ENCODE measurements at regions not wholly inside any gene's neighbourhood (a gene's known extent, or its start where the extent isn't known, plus 50 kb on each side); places are given as distances from the start of the nearest gene placed in this dataset.

DNA sequence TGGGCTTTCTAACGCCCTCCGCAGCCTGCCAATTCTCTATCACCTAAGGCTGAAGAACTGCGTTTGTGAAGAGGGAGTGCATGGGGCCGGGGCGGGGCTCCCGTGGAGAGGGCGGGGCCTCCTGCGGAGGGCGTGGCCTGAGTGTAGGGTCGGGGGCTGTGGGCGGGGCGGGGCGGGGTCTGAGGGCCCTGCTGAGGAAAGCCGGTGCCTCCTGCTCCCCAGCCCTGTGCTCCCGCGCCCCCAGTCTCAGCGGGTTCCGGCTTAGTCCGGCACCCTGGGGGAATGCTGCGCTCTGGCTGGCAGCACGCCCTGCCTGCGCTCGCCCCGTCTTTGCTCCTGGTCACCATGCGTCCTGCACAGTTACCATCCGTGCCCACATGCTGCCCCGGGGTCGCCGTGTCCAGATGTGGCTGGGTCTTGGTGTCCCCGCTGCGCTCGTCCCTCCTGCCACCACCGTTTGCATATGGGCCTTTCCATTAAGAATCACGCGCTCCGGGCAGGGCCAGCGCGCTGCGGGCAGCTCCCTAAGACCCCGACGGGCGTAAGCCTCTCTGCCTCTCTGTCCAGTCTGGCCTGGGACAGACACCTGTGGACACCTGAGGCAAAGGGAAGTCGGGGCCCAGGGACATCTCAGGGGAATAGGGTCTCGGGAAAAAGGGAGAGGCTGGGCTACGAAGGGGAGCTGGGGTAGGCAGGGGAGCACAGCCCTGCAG is 144.0 kb upstream of the RET start:
- peak in 1 of 2 donors; percentile 4 for DNase-seq (ENCODE audit: low read depth in 2 of 2)

GRCh38 chr10:42933448-42934340 is 143.2 kb upstream of the RET start:
- peak; percentile 43 to 91 for DNase-seq (ENCODE audit: low read depth in 2 of 2)

DNA sequence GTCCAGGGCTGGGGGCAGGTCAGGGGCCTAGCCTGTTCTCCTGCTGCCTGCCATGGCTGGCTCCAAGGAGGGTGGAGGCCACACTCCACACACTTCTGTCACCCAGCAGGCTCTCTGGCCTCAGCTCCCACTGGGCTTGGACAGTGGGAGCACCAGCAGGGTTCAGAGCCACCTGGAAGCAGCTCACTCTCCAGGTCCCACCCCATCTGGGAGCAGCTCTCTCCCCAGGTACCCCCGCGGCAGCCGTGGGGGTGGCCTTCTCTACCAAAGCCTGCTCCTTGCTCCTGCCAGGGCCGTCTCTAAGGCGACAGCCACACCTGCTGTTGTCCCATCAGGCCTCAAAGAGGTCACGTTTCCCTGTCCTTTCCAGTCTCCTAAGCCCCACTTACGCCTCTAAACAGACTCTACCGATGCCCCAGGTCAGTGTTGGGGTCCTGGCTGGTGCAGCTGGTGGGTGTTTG is 142.5 kb upstream of the RET start:
- DNase-seq (ENCODE audit: low read depth in 2 of 2), result no peak

- no peak for DNase-seq (ENCODE audit: low read depth in 2 of 2)
Measured at GRCh38 chr10:42934842-42935241, 142.0 kb upstream of the RET start.

DNA sequence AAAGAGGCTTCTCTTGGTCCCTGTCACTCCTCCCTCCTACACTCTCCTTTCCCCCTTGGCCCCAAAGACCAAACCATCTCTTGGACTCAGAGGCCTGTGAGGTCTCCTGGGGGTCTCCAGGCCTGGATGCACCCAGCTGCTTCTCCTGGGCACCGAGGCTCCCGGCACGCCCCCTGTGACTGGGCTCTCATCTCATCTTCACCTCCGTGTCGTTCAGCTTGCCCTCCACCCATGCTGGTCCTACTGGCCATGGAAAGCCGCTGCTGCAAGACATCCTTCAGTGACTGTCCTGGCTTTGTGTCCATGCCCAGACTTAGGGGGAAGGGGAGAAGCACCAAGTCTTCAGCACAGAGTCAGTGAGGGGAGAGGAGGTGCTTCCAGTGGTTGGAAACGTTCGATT is 141.4 kb upstream of the RET start:
- DNase-seq (ENCODE audit: low read depth in 2 of 2), result no peak

DNA sequence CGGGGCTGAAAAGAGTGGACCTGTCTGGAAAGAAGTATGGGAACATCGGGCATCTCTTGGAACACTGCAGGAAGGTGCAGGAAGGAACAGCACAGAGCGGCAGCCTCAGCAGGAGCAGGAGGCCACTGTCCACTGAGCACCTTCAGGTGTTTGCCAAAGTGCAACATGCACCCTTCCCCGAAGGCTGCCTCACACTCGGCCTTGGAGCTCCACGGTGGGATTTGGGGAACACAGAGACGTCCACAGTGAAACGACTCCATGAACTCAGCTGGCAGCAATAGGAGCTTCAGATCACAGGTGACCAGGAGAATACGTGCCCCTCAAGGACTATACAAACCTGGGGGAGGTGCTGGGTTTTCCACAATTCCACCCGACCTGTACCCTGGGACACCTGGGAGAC is 140.3 kb upstream of the RET start:
- no peak for DNase-seq (ENCODE audit: low read depth in 2 of 2)

DNA sequence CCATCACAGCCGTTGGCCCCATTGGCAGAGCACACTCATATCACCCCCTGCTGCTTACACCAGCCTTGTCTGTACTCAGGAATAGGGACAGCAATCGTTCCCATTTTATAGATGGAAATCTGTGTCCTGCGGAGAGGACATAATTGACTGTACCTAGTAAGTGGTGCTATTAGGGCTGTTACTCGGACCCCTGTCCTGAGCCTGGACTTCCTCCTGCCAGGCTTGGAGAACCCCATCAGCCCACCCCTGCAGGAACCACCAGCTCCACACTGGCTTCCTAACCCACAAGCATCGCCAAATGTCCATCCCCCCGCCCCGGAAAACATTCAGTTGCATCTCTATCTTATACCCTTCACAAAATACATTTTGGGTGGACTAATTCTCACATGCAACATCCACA is 139.8 kb upstream of the RET start:
- DNase-seq (ENCODE audit: low read depth in 2 of 2), result no peak

DNA sequence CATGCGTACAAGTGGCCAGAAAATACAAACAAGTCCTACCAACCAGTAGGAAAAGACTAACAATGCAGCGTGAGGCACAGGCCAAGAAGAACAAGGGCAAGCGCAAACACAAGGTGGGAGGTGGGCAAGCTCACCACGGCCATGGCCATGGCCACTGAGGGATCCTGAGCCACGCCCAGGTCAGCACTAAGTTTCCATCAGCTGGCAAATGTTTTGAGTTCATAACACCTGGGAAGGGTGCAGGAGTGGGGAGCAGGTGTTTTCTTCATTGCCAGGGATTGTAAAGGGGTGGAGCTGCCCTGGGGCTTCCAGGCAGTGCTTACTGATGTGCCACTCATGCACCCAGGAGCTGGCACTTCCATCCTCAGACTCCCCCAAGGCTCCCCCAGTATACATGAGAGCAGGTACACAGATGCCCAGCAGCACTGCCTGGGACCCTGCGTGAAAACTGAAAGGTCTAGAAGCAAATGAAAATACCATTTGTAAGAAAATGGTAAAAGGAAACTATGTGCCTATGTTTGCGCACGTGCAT is 139.2 kb upstream of the RET start:
- DNase-seq (ENCODE audit: low read depth in 2 of 2), result no peak

- no peak for DNase-seq (ENCODE audit: low read depth in 2 of 2)
Measured at GRCh38 chr10:42938351-42938750, 138.5 kb upstream of the RET start.

DNA sequence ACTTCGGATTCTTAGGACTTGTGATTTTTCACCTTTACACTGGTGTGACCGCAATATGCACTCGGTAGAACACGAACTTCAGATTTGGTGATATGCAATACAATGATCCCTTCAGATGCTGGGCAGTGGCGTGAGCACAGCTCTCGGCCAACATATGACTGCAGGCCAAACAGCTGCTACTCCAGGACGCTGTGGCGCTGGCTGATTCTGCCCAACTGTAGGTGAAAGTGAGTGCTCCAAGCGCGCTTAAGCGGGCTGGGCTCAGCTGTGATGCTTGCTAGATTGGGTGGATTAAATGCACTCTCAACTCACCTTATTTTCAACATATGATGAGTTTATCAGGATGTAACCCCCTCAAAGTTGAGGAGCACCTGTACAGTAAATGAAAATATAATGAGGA is 137.6 kb upstream of the RET start:
- DNase-seq (ENCODE audit: low read depth in 2 of 2), result no peak

DNA sequence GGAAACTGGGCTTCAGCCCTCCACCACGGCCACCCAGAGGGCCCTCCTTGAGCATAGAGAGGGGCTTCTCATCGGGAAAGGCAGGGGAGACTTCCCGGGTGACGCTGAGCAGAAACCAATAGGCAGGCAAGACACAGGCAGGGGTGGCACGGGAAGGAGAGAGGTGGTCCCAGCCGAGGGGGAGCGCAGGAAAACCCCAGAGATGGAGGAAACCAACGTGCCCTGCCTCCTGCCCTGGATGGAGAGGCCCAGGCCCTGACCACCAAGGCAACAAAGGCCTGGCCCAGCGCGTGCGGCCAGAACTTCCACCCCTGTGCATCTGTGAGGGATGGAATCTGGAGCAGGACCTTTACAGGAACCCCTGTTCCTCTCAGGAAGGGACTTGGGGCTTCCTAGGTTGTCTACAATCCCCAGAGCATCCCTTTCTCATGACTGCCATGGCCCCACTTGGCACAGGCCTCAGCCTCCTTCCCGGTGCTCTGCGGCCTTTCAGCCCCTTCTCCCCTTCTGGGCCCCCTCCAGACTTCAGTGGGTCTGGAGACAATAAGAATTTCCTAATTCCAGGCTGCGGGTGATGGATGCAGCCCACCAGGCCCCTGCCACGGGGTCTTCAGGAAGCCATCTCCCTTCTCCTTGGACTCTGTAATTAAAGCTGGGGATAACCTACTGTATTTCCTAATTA is 137.0 kb upstream of the RET start:
- DNase-seq (ENCODE audit: low read depth in 2 of 2), result no peak

DNA sequence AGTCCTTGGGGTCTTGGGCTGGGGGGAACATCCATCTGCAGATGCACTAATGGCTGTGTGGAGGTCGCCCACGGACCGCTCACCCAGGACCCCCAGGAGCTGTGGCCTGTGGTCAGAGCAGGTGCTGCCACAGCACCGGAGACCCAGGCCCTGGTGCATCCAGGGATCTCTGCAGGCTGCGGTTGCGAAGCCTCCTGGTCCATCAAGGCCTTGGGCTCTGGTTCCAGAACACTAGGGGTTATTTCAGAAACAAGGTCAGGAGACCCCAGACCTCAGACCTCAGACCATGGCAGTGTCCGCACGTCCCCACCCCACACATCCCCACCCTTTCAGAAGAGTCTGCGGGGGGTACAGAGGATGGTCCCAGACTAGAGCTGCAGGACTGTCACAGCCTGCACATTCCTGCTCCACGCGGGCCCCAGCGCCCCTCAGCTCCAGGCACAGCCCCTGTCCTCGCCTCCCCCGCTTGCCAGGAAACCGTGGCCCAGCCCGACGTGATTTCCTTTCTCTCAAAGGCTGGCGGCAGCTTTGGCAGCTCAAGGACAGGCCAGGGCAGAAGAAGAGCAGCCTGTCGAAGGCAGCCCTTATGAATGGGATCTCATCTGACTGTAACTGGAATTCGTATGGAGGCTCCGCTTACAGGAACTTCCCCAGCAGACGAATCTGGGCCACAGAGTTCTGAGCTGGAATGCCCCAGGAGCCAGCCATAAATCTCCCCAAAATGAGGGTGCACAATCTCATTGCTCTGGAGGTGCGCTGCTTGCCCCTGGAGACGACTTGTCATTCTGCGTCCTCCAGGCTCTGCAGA is 136.2 kb upstream of the RET start:
- no peak for DNase-seq (ENCODE audit: low read depth in 2 of 2)

DNA sequence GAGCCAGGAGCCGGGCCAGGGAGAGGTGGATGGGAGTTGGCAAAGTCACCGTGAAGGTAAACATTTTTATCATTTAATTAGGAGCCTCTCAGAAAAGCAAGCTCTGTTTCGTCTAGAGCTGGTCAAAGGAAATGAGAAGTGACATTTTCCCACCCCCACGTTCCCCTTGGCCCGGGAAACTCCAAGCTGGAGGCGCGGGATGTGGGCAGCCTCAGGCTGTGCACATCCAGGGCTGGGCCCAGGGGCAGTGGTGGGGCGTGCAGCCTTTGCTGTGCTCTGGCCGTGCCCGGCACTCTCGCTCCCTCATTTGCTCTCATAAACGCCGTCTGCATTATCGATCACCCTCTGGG is 135.6 kb upstream of the RET start:
- no peak for DNase-seq (ENCODE audit: low read depth in 2 of 2)

DNA sequence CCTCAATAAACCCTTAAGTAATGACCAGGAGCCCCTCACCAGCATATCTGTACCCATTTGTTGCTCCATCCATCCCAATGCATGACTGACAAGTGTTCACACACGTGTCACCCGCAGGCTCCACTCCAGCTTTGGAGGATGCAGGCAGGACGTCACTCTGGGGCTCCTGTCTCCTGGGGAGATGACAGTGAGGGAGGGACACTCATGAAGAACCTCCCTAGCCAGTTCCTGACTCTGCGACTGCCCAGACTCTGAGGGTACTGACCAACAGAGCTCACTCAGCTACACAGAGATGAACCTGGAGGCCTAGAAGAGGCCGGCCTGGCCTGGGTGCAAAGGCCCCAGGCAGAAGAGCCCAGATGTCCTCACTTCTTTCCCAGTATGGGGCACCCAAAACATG is 135.1 kb upstream of the RET start:
- DNase-seq (ENCODE audit: low read depth in 2 of 2), result no peak

DNA sequence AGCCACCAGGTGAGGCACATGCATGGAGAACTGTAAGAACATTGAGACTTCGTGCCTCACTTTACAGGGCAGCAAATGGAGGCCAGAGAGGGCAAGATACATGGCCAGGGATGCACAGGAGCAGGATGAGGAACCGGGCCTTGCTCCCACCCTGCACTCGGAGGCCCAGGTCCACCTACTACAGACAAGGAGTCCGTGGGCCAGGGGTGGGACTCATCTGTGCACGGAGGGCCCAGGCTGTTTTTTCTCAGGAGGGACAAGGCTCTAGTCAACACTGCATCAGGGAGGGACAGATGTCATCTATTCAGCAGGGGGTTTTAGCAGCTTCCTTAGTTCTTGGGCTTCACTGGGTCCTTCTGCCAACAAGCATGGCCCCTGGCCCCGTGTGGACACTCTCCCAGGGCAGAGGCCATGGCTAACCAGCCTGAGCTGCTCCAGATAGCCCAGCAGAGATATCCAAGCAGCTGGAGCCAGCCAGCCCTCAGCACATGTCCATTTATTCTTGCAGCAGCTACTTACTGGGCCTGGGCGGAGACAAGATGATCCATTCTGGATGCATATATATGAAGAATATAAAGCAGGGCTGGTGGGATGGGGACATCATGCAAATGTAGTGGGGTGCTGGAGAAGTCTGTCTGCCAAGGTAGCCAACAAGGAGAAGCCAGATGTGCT is 134.5 kb upstream of the RET start:
- DNase-seq (ENCODE audit: low read depth in 2 of 2), result no peak

- DNase-seq (ENCODE audit: low read depth in 2 of 2), result no peak
Measured at GRCh38 chr10:42943025-42943818, 133.6 kb upstream of the RET start.

- no peak for DNase-seq (ENCODE audit: low read depth in 2 of 2)
Measured at GRCh38 chr10:42948040-42948439, 128.8 kb upstream of the RET start.

GRCh38 chr10:42949287-42949686 is 127.6 kb upstream of the RET start:
- no peak for DNase-seq (ENCODE audit: low read depth in 2 of 2)

- DNase-seq (ENCODE audit: low read depth in 2 of 2), result no peak
Measured at GRCh38 chr10:42950606-42951485, 126.0 kb upstream of the RET start.
